GM12878 (cell line): ENCODE measurements at regions not wholly inside any gene's neighbourhood (a gene's known extent, or its start where the extent isn't known, plus 50 kb on each side); places are given as distances from the start of the nearest gene placed in this dataset.

Experiments used
- CTCF ChIP-seq, 3 experiments: IDR thresholded peaks in 2 of 3; conservative IDR thresholded peaks in 1 of 3; 2 replicates each; pipeline ENCODE4 v1.5.1; 2011; ENCODE audit warnings: low read depth in 3 of 3, low read length in 3 of 3, mild to moderate bottlenecking in 3 of 3, control low read depth in 2 of 3, moderate library complexity in 2 of 3, inconsistent platforms in 1 of 3, mixed read lengths in 1 of 3; ENCODE audit not compliant: control insufficient read depth in 2 of 3, insufficient read depth in 1 of 3; ENCODE audit errors: extremely low read depth in 1 of 3
- POLR2A ChIP-seq: IDR thresholded peaks from 2 replicates; pipeline ENCODE4 v1.6.1; 2011; ENCODE audit warnings: low read depth, mild to moderate bottlenecking, low read length
- ZNF24 ChIP-seq: fragments of 450-650 bp; IDR thresholded peaks from 2 replicates; pipeline ENCODE4 v1.6.1; 2017; ENCODE audit warnings: antibody characterized with exemption, mild to moderate bottlenecking
- ZNF687 ChIP-seq: fragments of 450-650 bp; IDR thresholded peaks from 2 replicates; pipeline ENCODE4 v1.6.1; 2017; ENCODE audit warnings: mild to moderate bottlenecking, moderate library complexity

GRCh38 chr13:107450931-107451330, 764.4 kb downstream of the LIG4 start:
- no peak for TF ChIP-seq CTCF (IDR thresholded peaks at IDR 0.05 in 2 of 3, conservative IDR thresholded peaks at IDR 0.05 in 1 of 3; ENCODE audit: control insufficient read depth in 2 of 3, extremely low read depth in 1 of 3, insufficient read depth in 1 of 3, low read depth in 3 of 3, low read length in 3 of 3)
- TF ChIP-seq ZNF24, result no peak
- no peak for TF ChIP-seq POLR2A
- TF ChIP-seq ZNF687, result no peak
